Stomach (tissue), 8 donors: ENCODE measurements at regions not wholly inside any gene's neighbourhood (a gene's known extent, or its start where the extent isn't known, plus 50 kb on each side); places are given as distances from the start of the nearest gene placed in this dataset.

ENCODE experiments used
- DNase-seq, 2 donors: peaks; one replicate each; pipeline versions ENCODE4 v3.0.0 to v3.0.0-alpha.2; 2013 to 2019
- H3K27ac ChIP-seq, 5 donors: fragments of 200-600 bp in 4 of 5; sonication (generic) in 4 of 5; one replicate each; pipeline ENCODE4 v1.5.1; 2013 to 2019; ENCODE audit warnings: mild to moderate bottlenecking in 1 of 5, moderate library complexity in 1 of 5
- H3K27me3 ChIP-seq, 3 donors: fragments of 200-600 bp; sonication (generic); one replicate each; pipeline ENCODE4 v1.5.1; 2017 to 2019; ENCODE audit warnings: mixed run types in 1 of 3
- H3K36me3 ChIP-seq, 4 donors: fragments of 200-600 bp; sonication (generic); 1 replicate in 3 of 4; 2 replicates in 1 of 4; pipeline ENCODE4 v1.5.1; 2016 to 2019
- H3K4me1 ChIP-seq, 4 donors: fragments of 200-600 bp; sonication (generic); one replicate each; pipeline ENCODE4 v1.5.1; 2016 to 2019
- H3K4me3 ChIP-seq, 4 donors: fragments of 200-600 bp; sonication (generic) in 3 of 4; one replicate each; pipeline ENCODE4 v1.5.1; 2016 to 2019; ENCODE audit warnings: mild to moderate bottlenecking in 1 of 4
- H3K9me3 ChIP-seq, 4 donors: fragments of 200-600 bp; sonication (generic); one replicate each; pipeline ENCODE4 v1.5.1; 2016 to 2019
- EP300 ChIP-seq: sonication (generic); formaldehyde crosslinking; IDR thresholded peaks from one replicate; pipeline ENCODE4 v1.6.1; 2017; ENCODE audit warnings: antibody characterized with exemption
- POLR2A ChIP-seq, 4 donors: fragments of 450-650 bp; IDR thresholded peaks; one replicate each; pipeline ENCODE4 v1.6.1; 2016; ENCODE audit warnings: antibody characterized with exemption in 4 of 4, control low read depth in 2 of 4, mild to moderate bottlenecking in 1 of 4, moderate library complexity in 1 of 4
- POLR2AphosphoS5 ChIP-seq, 3 donors: sonication (generic); formaldehyde crosslinking; IDR thresholded peaks; one replicate each; pipeline ENCODE4 v1.6.1; 2016; ENCODE audit warnings: antibody characterized with exemption in 3 of 3
- WGBS, 5 donors: extraction: QIAGEN DNeasy Blood & Tissue Kit in 3 of 5; methylation state at CpG; one replicate each; pipeline versions ENCODE4 v1.1.5 to v1.1.7; 2013 to 2018; 5-methylcytosine and 5-hydroxymethylcytosine counted together
- intact Hi-C: fragments of 100-400 bp; cut with DNase I; formaldehyde crosslinking; loops from one replicate; pipeline ENCODE4 v1.15.1; 2023; ENCODE audit warnings: low total_unique reads
- TF ChIP-seq, protein P1 (sequence below), 7 experiments: fragments of 450-650 bp in 4 of 7; fragments of 200-600 bp in 3 of 7; sonication (generic) in 3 of 7; IDR thresholded peaks; one replicate each; pipeline ENCODE4 v1.5.1; 2016 to 2019; ENCODE audit warnings: antibody characterized with exemption in 7 of 7, control low read depth in 2 of 7, mild to moderate bottlenecking in 1 of 7
- donor health status: healthy with polysubstance abuse.
- donor health status: Bipolar disorder and iron deficiency.
- donor health status: healthy.

DNA sequence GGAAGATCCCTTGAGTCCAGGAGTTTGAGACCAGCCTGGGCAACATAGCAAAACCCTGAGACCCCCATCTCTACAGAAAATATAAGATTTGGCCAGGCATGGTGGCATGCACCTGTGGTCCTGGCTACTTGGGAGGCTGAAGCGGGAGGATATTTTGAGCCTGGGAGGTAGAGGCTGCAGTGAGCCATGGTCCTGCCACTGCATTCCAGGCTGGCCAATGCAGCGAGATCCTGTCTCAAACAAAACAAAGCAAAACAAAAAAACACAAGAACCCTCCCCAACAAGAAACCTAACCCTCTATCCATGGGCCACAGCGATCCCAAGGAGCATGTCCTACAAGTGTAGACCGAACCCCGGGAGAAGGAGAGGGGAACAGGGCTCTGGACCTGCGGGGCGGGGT is 133.3 kb downstream of the MGAT5B start:
- intact Hi-C loops = no loop called here
- no peak for DNase-seq
- no peak overlapping the region for H3K27ac ChIP-seq
- TF ChIP-seq POLR2A (IDR thresholded peaks at IDR 0.05) (no peak), POLR2AphosphoS5 (IDR thresholded peaks at IDR 0.05) (no peak), EP300 (no peak)
- TF ChIP-seq, protein P1, sequence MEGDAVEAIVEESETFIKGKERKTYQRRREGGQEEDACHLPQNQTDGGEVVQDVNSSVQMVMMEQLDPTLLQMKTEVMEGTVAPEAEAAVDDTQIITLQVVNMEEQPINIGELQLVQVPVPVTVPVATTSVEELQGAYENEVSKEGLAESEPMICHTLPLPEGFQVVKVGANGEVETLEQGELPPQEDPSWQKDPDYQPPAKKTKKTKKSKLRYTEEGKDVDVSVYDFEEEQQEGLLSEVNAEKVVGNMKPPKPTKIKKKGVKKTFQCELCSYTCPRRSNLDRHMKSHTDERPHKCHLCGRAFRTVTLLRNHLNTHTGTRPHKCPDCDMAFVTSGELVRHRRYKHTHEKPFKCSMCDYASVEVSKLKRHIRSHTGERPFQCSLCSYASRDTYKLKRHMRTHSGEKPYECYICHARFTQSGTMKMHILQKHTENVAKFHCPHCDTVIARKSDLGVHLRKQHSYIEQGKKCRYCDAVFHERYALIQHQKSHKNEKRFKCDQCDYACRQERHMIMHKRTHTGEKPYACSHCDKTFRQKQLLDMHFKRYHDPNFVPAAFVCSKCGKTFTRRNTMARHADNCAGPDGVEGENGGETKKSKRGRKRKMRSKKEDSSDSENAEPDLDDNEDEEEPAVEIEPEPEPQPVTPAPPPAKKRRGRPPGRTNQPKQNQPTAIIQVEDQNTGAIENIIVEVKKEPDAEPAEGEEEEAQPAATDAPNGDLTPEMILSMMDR (IDR thresholded peaks at IDR 0.05) = no peak
- H3K4me3 ChIP-seq = no peak overlapping the region
- H3K27me3 ChIP-seq = peaks cover 0 to 68% (median 18%) of the 10 kb centered on the region in 3 donors
- no peaks in the 10 kb centered on the region for H3K36me3 ChIP-seq
- no peaks in the 10 kb centered on the region for H3K9me3 ChIP-seq
- 93 to 95% (median 94%) methylated on average over 7 of the region's 7 CpGs for WGBS, 5 donors
- no peaks in the 10 kb centered on the region for H3K4me1 ChIP-seq

DNA sequence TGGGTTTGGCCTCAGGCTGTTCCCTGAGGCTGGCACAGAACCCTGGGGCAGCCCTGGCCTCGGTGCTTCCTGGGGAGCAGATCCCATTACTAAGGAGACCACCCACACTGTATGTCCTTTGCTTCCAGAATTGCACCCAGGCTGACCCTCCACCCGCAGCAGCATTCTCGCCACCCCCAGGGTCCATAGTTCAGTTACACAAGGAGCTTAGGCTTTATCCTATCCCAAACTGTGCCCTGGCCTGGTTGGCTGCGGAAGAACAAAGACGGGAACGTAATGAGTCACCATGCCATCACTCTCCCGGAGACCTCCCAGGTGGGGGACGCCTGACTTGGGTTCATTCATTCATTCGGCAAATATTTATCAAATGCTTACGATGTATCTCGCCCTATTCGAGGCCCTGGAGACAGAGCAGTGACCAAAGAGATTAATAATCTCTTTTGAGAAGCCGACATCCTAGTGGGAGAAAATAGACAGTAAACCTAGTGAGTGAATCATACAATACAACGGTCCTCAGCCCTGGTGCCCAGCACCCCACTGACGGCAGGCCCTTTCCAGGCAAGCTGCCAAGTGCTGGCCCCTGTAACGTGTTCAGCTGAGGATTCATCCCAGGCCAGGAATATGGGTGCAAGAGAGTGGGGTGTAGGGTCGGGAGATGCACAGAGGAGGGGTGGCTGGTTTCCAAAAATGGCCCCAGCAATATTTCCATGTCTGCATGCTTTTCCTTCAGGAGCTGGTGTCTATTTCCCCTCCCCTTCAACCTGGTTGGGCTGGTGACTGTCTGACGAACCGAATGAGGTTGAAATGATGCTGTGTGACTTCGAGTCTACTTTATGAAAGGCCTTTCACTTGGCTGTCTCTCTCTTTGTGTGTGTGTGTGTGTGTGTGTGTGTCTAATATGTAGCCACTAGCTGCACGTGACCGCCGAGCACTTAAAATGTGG is 134.2 kb downstream of the MGAT5B start:
- Histone ChIP-seq H3K4me1 (no peaks in the 10 kb centered on the region), H3K9me3 (no peaks in the 10 kb centered on the region), H3K27me3 (peaks cover 0 to 70% (median 10%) of the 10 kb centered on the region in 3 donors), H3K27ac (no peak overlapping the region), H3K36me3 (no peaks in the 10 kb centered on the region), H3K4me3 (no peak overlapping the region)
- peak in 1 of 2 donors; percentile 35 for DNase-seq
- intact Hi-C loops = no loop called here
- 32 to 41% (median 35%) methylated on average over 22 to 23 of the region's 23 CpGs for WGBS, 5 donors
- TF ChIP-seq EP300 = no peak
- TF ChIP-seq, protein P1 (IDR thresholded peaks at IDR 0.05) = no peak
- TF ChIP-seq POLR2AphosphoS5 (IDR thresholded peaks at IDR 0.05) = no peak
- no peak for TF ChIP-seq POLR2A (IDR thresholded peaks at IDR 0.05)

DNA sequence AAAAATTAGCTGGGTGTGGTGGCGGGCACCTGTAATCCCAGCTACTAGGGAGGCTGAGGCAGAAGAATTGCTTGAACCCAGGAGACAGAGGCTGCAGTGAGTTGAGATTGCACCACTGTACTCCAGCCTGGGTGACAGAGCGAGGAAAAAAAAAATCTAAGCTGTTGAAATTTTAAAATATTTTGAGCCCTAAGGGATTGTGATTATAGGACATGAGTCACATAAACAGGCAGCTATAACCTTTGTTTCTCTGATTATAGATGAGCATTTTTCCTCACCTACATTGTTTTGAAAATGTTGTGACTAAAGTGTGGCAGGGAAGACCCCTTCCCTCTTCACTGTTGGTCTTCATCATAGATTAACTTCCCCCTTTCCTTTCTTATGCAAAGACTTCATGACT is 135.5 kb downstream of the MGAT5B start:
- H3K4me1 ChIP-seq = no peaks in the 10 kb centered on the region
- no peaks in the 10 kb centered on the region for H3K9me3 ChIP-seq
- no peak overlapping the region for H3K4me3 ChIP-seq
- DNase-seq = no peak
- peaks cover 0 to 75% (median 11%) of the 10 kb centered on the region in 3 donors for H3K27me3 ChIP-seq
- H3K36me3 ChIP-seq = no peaks in the 10 kb centered on the region
- intact Hi-C loops = no loop called here
- 91 to 100% (median 92%) methylated on average over 2 of the region's 2 CpGs for WGBS, 5 donors
- no peak overlapping the region for H3K27ac ChIP-seq
- TF ChIP-seq POLR2AphosphoS5 (IDR thresholded peaks at IDR 0.05) (no peak), POLR2A (IDR thresholded peaks at IDR 0.05) (no peak), EP300 (no peak)
- TF ChIP-seq, protein P1 (IDR thresholded peaks at IDR 0.05) = no peak

DNA sequence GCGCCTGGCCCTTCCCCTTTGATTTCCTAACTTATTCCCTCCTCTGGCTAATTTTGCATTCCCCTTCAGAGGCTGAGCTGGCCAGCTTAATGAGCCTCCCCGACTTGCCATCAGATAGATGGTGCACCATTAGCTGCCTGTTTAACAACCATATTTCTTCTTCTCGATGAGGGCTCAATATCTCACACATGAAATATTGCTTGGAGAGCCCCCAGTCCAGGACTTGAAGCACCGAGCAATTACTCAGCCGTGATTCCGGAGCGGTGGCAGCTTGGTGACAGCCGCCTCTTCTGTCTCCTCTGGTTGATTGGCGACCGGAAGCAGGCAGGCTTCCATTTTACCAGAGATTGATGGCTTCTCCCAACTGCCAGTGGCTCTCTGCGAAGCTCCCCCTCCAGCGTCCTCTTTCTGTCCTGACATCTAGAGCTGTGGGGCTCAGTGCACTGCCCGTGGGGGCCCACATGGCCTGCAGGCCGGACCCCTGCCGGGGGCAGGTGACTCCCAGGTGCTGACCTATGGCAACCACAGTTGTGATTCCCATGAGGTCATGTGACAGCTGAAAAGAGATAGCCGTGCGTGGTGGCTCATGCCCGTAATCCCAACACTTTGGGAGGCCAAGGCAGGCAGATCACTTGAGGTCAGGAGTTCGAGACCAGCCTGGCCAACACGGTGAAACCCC is 133.7 kb upstream of the SEC14L1 start:
- intact Hi-C loops = no loop called here

More for the DNA sequence above, 133.7 kb upstream of the SEC14L1 start:
- peaks cover 0 to 27% (median 17%) of the 10 kb centered on the region in 4 donors for H3K9me3 ChIP-seq
- TF ChIP-seq POLR2A (IDR thresholded peaks at IDR 0.05) (no peak), POLR2AphosphoS5 (IDR thresholded peaks at IDR 0.05) (no peak), EP300 (no peak)
- TF ChIP-seq, protein P1 (IDR thresholded peaks at IDR 0.05) = no peak
- H3K36me3 ChIP-seq = no peaks in the 10 kb centered on the region
- H3K4me3 ChIP-seq = no peak overlapping the region
- no peaks in the 10 kb centered on the region for H3K4me1 ChIP-seq
- 65 to 75% (median 71%) methylated on average over 11 to 20 of the region's 20 CpGs for WGBS, 5 donors
- no peak overlapping the region for H3K27ac ChIP-seq
- H3K27me3 ChIP-seq = peaks cover 0 to 68% (median 9%) of the 10 kb centered on the region in 3 donors
- DNase-seq = no peak
